Ascending aorta (tissue), 2 donors: ENCODE measurements at regions not wholly inside any gene's neighbourhood (a gene's known extent, or its start where the extent isn't known, plus 50 kb on each side); places are given as distances from the start of the nearest gene placed in this dataset.

Experiments used
- DNase-seq, 2 donors: peaks; one replicate each; pipeline ENCODE4 v3.0.0-alpha.2; 2019; ENCODE audit warnings: low spot score in 2 of 2
- H3K27ac ChIP-seq, 2 donors: fragments of 200-600 bp; sonication (generic); one replicate each; pipeline ENCODE4 v1.5.1; 2016 to 2017; ENCODE audit warnings: mild to moderate bottlenecking in 1 of 2
- H3K27me3 ChIP-seq: fragments of 200-600 bp; sonication (generic); one replicate; pipeline ENCODE4 v1.5.1; 2017
- H3K36me3 ChIP-seq, 2 donors: fragments of 200-600 bp; sonication (generic); one replicate each; pipeline ENCODE4 v1.5.1; 2016
- H3K4me1 ChIP-seq, 2 donors: fragments of 200-600 bp; sonication (generic); one replicate each; pipeline ENCODE4 v1.5.1; 2016 to 2017; ENCODE audit warnings: mild to moderate bottlenecking in 1 of 2
- H3K4me3 ChIP-seq, 2 donors: fragments of 200-600 bp; sonication (generic); one replicate each; pipeline ENCODE4 v1.5.1; 2016 to 2017; ENCODE audit warnings: mild to moderate bottlenecking in 1 of 2
- H3K9me3 ChIP-seq, 2 donors: fragments of 200-600 bp; sonication (generic); one replicate each; pipeline ENCODE4 v1.5.1; 2016
- CTCF ChIP-seq, 3 experiments: fragments of 200-600 bp in 2 of 3; fragments of 450-650 bp in 1 of 3; sonication (generic) in 2 of 3; IDR thresholded peaks; one replicate each; pipeline ENCODE4 v1.5.1; 2016 to 2019; ENCODE audit warnings: antibody characterized with exemption in 3 of 3, mild to moderate bottlenecking in 1 of 3, moderate library complexity in 1 of 3
- intact Hi-C: fragments of 100-400 bp; cut with DNase I; formaldehyde crosslinking; loops from one replicate; pipeline ENCODE4 v1.15.1; 2023

DNA sequence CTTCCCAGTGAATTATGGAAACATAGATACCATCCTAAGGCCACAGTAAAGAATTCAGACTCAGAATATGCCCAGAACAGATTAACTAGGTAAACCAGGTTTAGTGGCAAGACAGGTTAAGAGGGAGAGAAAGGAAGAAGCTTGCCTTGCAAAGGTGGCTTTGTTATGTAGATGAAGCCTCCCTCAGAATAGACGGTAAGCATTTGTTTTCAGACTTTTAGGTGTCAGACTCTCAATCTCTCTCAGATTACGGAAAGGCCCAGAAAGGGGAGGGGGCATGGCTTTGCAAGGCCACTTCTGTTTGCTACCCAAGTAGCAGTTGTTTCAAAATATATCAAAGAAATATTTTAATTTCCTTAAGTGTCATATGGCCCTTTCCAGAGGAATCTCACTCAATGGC lies 457.1 kb upstream of the BOD1L1 start:
- TF ChIP-seq CTCF (IDR thresholded peaks at IDR 0.05): no peak

DNA sequence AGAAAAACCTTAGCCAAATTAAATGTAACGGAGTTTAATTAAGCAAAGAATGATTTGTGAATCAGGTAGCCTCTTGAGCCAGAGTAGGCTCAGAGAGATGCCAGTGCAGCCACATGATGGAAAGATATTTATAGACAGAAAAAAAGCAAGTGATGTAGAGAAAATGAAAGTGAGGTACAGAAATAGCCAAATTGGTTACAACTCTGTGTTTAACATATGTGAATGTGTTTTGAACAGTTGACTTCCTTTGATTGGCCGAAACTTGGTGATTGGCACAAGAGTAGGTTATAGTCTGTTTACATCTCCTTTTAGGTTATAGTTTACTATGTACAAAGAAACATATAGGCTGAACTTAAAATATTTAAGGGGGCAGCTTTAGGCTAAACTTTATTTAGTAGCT lies 459.9 kb upstream of the BOD1L1 start:
- DNase-seq: no peak
- Histone ChIP-seq H3K27ac (no peak overlapping the region), H3K9me3 (no peaks in the 10 kb centered on the region), H3K4me1 (no peaks in the 10 kb centered on the region), H3K27me3 (no peaks in the 10 kb centered on the region), H3K36me3 (no peaks in the 10 kb centered on the region), H3K4me3 (no peak overlapping the region)
- intact Hi-C loops: no loop called here
- no peak for TF ChIP-seq CTCF (IDR thresholded peaks at IDR 0.05)

More for the DNA sequence above, 457.1 kb upstream of the BOD1L1 start:
- no peak for DNase-seq
- no peaks in the 10 kb centered on the region for H3K27me3 ChIP-seq
- no peak overlapping the region for H3K27ac ChIP-seq
- H3K9me3 ChIP-seq: no peaks in the 10 kb centered on the region
- intact Hi-C loops: no loop called here
- H3K4me1 ChIP-seq: no peaks in the 10 kb centered on the region
- no peaks in the 10 kb centered on the region for H3K36me3 ChIP-seq
- H3K4me3 ChIP-seq: no peak overlapping the region

DNA sequence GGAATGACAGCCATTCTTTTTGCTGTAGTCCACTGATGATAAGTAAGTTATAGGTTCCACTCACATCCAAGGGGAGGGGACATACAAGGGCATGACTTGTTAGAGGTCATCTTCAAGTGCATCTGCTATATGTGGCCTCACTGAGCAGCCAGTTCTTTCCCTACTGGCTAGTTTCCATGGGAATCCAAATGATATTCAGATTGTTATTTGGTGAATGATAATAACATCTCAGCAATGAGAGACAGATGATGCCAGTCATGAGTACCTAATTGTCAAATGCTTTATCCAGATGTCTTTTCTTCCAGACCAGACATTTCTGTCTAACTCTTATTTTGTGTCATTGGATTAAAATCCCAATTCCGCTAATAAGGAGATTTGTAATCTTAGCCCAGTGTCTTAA lies 460.4 kb upstream of the BOD1L1 start:
- TF ChIP-seq CTCF (IDR thresholded peaks at IDR 0.05): no peak
- Histone ChIP-seq H3K4me3 (no peak overlapping the region), H3K4me1 (no peaks in the 10 kb centered on the region), H3K36me3 (no peaks in the 10 kb centered on the region), H3K27me3 (no peaks in the 10 kb centered on the region), H3K27ac (no peak overlapping the region), H3K9me3 (no peaks in the 10 kb centered on the region)
- intact Hi-C loops: no loop called here
- no peak for DNase-seq

DNA sequence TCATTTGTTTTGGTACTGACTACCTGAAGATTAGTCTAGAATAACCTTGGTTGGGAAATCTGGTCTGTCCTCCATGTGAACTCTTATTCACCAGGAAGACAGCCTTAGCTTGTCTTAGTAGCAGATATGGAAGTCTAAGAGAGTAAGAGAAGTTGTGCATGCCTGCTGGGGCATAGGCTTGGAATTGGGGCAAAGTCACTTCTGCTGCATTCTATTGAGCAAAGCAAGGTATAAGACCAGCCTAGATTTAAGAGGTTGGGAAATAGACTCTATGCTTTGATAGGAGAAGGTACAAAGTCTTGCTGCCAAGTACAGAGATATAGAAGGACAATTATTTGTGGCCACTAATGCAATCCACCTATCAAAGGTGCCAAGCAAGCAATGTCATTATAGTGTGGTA lies 464.0 kb upstream of the BOD1L1 start:
- intact Hi-C loops: no loop called here

DNA sequence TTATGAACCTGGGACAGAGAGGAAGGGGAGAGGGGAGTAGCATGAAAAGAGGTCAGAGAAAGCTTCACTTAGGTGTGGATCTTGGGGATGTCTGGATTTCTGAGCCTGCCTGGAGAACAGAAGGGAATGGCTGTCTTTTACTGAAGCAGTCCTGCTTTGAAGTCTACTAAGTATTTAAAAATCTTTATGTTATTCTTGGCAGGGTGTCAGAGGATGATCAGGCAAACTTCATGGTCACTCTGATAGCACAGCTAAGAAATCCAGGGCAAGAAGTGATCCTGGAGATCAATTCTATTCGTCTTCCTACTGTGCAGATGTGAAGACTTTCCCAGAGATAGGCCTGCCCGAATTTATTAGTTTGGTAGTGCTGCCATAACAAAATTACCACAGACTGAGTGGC lies 464.4 kb upstream of the BOD1L1 start:
- no peaks in the 10 kb centered on the region for H3K36me3 ChIP-seq
- DNase-seq: no peak
- H3K27me3 ChIP-seq: no peaks in the 10 kb centered on the region
- no peaks in the 10 kb centered on the region for H3K9me3 ChIP-seq
- H3K4me1 ChIP-seq: no peaks in the 10 kb centered on the region
- no peak overlapping the region for H3K4me3 ChIP-seq
- H3K27ac ChIP-seq: no peak overlapping the region
- intact Hi-C loops: no loop called here
- TF ChIP-seq CTCF (IDR thresholded peaks at IDR 0.05): no peak

More for the DNA sequence above, 464.0 kb upstream of the BOD1L1 start:
- Histone ChIP-seq H3K27me3 (no peaks in the 10 kb centered on the region), H3K4me1 (no peaks in the 10 kb centered on the region), H3K4me3 (no peak overlapping the region), H3K27ac (no peak overlapping the region), H3K9me3 (no peaks in the 10 kb centered on the region), H3K36me3 (no peaks in the 10 kb centered on the region)
- no peak for TF ChIP-seq CTCF (IDR thresholded peaks at IDR 0.05)
- no peak for DNase-seq

DNA sequence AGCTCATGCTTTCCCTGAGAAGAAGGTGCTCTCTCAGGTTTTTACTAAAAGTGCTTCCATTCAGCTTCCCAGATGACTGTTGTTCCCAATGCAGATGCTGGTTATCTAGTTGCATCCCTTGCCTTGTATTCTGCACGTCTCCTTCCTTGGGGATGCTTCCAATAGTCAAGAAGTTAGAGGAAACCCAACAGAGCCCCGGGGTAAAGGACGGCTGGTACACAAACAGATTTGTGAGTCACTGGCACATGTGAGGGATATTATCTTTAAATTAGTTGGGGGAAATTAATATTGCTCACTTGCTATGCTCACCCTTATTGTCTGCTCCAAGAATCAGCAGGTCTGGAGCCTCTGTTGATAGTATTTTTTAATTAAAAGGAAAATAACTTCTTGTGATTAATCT lies 465.2 kb upstream of the BOD1L1 start:
- no peaks in the 10 kb centered on the region for H3K27me3 ChIP-seq
- TF ChIP-seq CTCF (IDR thresholded peaks at IDR 0.05): no peak
- no peaks in the 10 kb centered on the region for H3K4me1 ChIP-seq
- no peak overlapping the region for H3K4me3 ChIP-seq
- H3K36me3 ChIP-seq: no peaks in the 10 kb centered on the region
- no peaks in the 10 kb centered on the region for H3K9me3 ChIP-seq
- no peak for DNase-seq
- H3K27ac ChIP-seq: no peak overlapping the region
- intact Hi-C loops: no loop called here
